ENCODE measurements at regions not wholly inside any gene's neighbourhood (a gene's known extent, or its start where the extent isn't known, plus 50 kb on each side); places are given as distances from the start of the nearest gene placed in this dataset.

DNA sequence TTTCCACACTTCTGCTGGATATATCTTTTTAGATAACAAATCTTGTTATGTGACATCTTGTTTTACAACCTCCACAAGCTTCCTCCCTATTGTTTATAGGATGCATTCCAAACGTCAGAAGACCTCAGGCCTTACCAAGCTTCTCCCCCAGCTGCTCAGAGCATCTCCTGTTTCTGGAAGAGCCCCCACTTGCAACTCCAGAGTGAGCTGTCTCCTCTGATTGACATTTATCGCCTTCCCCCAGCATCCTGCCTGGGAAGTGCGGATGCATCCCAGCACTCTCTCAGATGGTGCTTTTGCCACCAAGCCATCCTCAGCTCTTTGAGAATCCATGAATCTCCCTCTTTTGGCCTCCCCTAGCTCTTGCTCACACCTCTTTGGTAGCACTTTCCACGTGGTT lies 123.5 kb downstream of the LRRC70 start:
- TF ChIP-seq, protein P1, sequence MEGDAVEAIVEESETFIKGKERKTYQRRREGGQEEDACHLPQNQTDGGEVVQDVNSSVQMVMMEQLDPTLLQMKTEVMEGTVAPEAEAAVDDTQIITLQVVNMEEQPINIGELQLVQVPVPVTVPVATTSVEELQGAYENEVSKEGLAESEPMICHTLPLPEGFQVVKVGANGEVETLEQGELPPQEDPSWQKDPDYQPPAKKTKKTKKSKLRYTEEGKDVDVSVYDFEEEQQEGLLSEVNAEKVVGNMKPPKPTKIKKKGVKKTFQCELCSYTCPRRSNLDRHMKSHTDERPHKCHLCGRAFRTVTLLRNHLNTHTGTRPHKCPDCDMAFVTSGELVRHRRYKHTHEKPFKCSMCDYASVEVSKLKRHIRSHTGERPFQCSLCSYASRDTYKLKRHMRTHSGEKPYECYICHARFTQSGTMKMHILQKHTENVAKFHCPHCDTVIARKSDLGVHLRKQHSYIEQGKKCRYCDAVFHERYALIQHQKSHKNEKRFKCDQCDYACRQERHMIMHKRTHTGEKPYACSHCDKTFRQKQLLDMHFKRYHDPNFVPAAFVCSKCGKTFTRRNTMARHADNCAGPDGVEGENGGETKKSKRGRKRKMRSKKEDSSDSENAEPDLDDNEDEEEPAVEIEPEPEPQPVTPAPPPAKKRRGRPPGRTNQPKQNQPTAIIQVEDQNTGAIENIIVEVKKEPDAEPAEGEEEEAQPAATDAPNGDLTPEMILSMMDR (conservative IDR thresholded peaks at IDR 0.05; ENCODE audit: low read depth) = no peak
- CTCF ChIA-PET = no interaction called here
- POLR2A ChIA-PET (ENCODE audit: low non-redundant PET) = no interaction called here
- DNase-seq (ENCODE audit: low spot score) = no peak
- no peak overlapping the region for H3K27ac ChIP-seq

DNA sequence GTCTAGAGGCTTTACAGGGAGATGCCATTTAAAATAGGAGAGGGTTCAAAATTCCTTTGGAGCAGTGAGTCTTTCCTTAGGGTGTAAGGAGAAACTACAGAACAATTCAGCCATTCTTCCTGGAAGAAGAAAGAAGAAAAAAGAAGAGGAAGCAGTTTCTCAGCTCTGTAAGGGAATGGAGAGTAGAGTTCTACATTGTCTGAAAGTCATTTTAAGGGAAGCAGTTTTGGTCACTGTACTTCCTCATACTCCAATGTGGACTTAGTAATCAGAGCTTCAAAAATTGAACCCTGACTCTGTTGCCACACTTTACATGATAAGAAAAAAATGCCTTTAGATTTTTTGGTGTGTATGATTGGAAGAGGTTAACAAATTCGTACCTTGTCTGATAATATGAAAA lies 122.4 kb downstream of the LRRC70 start:
- DNase-seq (ENCODE audit: low spot score) = no peak
- TF ChIP-seq, protein P1 (conservative IDR thresholded peaks at IDR 0.05; ENCODE audit: low read depth) = no peak
- H3K27ac ChIP-seq = no peak overlapping the region
- POLR2A ChIA-PET (ENCODE audit: low non-redundant PET) = no interaction called here
- CTCF ChIA-PET = interaction anchor here (0.5 kb wide), 1 partner anchor 77 kb away, joined by 3 read pairs; no protein-coding TSS in a partner anchor

DNA sequence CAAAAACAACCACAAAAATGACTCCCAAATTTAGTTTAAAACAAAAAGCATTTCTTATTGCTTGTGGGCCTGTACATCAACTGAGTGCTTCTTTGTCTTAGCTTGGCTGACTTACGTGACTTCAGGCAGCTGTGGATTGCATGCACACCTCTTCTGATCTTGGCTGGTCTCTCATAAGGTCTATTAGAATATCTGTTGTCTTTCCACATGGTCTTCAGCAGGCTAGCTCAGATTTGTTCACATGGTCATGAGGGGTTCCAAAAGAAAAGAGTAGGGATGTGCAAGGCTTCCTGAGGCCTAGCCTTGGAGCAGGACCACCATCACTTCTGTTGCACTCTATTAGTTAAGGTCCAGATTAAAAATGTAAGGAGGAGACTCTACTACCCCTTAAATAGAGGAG lies 120.1 kb downstream of the LRRC70 start:
- TF ChIP-seq, protein P1 (conservative IDR thresholded peaks at IDR 0.05; ENCODE audit: low read depth) = no peak

DNA sequence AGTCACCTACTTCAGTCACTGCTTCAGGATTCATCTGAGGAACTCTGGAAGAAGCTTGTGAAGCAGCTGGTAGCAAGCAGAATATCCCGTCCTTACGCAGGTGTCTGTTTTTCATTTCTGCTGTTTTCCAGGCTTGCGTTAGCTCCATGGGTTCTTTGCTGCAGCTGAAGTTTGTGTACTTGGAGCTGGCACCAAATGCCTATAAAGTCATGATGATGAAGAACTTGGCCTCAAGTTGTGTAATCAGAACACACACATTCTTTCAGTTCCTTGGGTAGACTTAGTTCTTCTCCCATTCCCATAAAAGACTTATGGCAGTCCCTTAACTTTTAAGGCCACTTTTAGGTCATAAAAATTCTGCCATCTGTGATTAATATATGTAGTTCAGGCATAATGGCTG lies 116.7 kb downstream of the LRRC70 start:
- CTCF ChIA-PET = interaction anchor here (0.7 kb wide), 1 partner anchor 11 kb away, joined by 3 read pairs; no protein-coding TSS in a partner anchor
- H3K27ac ChIP-seq = no peak overlapping the region
- POLR2A ChIA-PET (ENCODE audit: low non-redundant PET) = no interaction called here
- no peak for DNase-seq (ENCODE audit: low spot score)
- TF ChIP-seq, protein P1 (conservative IDR thresholded peaks at IDR 0.05; ENCODE audit: low read depth) = no peak

More for the DNA sequence above, 120.1 kb downstream of the LRRC70 start:
- CTCF ChIA-PET = interaction anchor here (0.7 to 0.8 kb wide), 2 partner anchors 80 to 1097 kb away, joined by 3 to 4 read pairs; no protein-coding TSS in a partner anchor
- no peak overlapping the region for H3K27ac ChIP-seq
- DNase-seq (ENCODE audit: low spot score) = no peak
- POLR2A ChIA-PET (ENCODE audit: low non-redundant PET) = no interaction called here

DNA sequence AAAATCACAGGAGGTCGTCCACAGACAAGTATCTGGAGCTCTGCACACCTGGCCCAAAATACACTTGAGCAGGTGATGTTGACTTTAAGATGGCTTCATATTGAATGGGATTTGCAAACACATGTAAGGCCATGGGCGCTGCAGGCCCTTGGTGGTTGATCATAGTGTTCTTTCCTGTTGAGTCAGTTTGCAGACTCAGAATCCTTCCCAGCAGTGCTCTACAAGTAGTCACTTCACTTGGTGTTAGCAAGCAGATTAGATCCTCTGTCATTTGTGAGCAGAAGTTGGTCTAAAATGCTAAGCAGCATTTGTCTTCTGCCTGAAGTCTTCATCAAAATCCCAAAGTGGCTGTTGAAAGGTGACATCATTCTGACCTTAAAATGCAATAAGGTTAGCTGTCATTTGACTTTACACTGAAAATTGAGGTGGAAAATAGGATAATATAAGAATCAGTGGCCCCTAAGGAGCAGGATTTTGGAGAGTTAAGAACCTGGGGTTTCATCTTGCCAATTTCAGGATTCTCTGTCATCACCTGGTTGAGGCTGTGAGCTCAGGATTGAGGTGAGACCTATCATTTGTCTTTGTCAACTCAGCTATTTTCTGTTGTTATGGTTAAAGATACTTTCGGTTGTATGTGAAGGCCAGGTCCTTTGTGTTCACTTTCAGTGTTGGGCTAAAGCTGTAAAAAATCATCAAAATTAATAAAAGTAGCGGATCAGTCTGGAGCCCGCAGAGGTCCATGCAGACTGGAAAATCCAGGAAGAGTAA lies 114.5 kb downstream of the LRRC70 start:
- ChIA-PET POLR2A (ENCODE audit: low non-redundant PET) (no interaction called here), CTCF (interaction anchor here (0.6 to 0.9 kb wide), 2 partner anchors 11 to 888 kb away, joined by 3 read pairs; no protein-coding TSS in a partner anchor)
- H3K27ac ChIP-seq = no peak overlapping the region
- no peak for DNase-seq (ENCODE audit: low spot score)
- TF ChIP-seq, protein P1 (conservative IDR thresholded peaks at IDR 0.05; ENCODE audit: low read depth) = no peak

DNA sequence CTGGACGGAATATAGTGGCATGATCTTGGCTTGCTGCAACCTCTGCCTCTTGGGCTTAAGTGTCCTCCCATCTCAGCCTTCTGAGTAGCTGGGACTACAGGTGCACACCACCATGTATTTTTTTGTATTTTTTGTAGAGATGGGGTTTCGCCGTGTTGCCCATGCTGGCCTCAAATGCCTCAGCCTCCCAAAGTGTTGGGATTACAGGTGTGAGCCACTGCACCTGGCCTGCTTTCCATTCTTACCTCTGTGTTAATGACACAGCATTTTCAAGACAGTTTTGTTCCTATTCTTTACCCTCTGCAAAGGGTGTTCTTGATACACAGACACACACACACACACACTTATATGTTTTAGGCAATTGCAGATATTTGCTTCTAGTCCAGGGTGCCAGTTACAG lies 113.3 kb downstream of the LRRC70 start:
- TF ChIP-seq, protein P1 (conservative IDR thresholded peaks at IDR 0.05; ENCODE audit: low read depth) = no peak

More for the DNA sequence above, 113.3 kb downstream of the LRRC70 start:
- POLR2A ChIA-PET (ENCODE audit: low non-redundant PET) = no interaction called here
- DNase-seq (ENCODE audit: low spot score) = no peak
- no peak overlapping the region for H3K27ac ChIP-seq
- CTCF ChIA-PET = no interaction called here

Data from RWPE1 (cell line).